ENCODE measurements at regions not wholly inside any gene's neighbourhood (a gene's known extent, or its start where the extent isn't known, plus 50 kb on each side); places are given as distances from the start of the nearest gene placed in this dataset.

DNA sequence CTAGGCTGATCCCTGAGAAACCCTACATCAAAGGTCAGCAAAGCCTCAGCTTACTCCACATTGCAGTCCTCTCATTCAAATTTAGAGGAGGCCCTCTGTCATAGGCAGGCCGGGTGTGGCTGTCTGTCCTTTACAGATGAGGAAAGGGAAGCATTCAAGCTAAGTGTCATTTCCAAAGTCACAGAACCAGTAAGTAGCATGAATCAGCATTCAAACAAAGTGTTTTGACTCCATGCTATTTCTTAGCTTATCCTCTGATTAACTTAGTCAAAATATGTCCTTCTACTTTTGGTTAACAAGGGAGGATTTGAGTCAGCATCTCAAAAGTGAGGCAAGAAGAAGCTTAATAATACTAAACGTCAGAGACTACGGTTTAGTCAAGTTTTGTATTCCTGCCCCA, 409.0 kb upstream of the POU3F3 start:
- TF ChIP-seq, protein P1, sequence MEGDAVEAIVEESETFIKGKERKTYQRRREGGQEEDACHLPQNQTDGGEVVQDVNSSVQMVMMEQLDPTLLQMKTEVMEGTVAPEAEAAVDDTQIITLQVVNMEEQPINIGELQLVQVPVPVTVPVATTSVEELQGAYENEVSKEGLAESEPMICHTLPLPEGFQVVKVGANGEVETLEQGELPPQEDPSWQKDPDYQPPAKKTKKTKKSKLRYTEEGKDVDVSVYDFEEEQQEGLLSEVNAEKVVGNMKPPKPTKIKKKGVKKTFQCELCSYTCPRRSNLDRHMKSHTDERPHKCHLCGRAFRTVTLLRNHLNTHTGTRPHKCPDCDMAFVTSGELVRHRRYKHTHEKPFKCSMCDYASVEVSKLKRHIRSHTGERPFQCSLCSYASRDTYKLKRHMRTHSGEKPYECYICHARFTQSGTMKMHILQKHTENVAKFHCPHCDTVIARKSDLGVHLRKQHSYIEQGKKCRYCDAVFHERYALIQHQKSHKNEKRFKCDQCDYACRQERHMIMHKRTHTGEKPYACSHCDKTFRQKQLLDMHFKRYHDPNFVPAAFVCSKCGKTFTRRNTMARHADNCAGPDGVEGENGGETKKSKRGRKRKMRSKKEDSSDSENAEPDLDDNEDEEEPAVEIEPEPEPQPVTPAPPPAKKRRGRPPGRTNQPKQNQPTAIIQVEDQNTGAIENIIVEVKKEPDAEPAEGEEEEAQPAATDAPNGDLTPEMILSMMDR (IDR thresholded peaks at IDR 0.05) = no peak
- no peak for TF ChIP-seq POLR2A (IDR thresholded peaks at IDR 0.05)
